ENCODE measurements at regions not wholly inside any gene's neighbourhood (a gene's known extent, or its start where the extent isn't known, plus 50 kb on each side); places are given as distances from the start of the nearest gene placed in this dataset.

DNA sequence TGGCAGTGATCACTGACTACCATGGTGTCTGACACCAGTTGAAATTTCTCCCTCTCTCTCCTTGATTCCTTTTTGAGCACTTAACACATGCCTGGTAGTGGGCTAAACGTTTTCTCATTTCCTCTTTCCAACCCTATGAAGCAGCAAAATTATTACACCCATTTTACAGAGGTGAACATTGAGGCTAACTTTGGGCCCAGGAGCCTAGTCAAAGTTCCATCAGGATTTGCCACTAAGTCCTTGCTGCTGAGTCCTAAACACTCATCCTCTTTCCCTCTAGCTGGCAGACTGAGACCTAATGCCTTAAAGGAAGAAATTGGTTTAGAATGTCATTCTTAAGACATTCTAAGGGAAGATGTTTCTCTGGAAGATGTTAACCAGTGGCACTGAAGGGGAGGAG lies 74.7 kb upstream of the IRX3 start:
- DNase-seq (ENCODE audit: low read depth), result no peak
- TF ChIP-seq, protein P1, sequence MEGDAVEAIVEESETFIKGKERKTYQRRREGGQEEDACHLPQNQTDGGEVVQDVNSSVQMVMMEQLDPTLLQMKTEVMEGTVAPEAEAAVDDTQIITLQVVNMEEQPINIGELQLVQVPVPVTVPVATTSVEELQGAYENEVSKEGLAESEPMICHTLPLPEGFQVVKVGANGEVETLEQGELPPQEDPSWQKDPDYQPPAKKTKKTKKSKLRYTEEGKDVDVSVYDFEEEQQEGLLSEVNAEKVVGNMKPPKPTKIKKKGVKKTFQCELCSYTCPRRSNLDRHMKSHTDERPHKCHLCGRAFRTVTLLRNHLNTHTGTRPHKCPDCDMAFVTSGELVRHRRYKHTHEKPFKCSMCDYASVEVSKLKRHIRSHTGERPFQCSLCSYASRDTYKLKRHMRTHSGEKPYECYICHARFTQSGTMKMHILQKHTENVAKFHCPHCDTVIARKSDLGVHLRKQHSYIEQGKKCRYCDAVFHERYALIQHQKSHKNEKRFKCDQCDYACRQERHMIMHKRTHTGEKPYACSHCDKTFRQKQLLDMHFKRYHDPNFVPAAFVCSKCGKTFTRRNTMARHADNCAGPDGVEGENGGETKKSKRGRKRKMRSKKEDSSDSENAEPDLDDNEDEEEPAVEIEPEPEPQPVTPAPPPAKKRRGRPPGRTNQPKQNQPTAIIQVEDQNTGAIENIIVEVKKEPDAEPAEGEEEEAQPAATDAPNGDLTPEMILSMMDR (IDR thresholded peaks at IDR 0.05; ENCODE audit: insufficient read depth, low read depth, low read length, missing control alignments), result no peak
- no peak overlapping the region for H3K4me3 ChIP-seq (ENCODE audit: low read depth, low read length)

- DNase-seq (ENCODE audit: low read depth), result no peak
- no peak overlapping the region for H3K4me3 ChIP-seq (ENCODE audit: low read depth, low read length)
- TF ChIP-seq, protein P1 (IDR thresholded peaks at IDR 0.05; ENCODE audit: insufficient read depth, low read depth, low read length, missing control alignments), result no peak
Observed at GRCh38 chr16:54360681-54361080, 74.1 kb upstream of the IRX3 start.

GRCh38 chr16:54359555-54359954 lies 73.0 kb upstream of the IRX3 start:
- H3K4me3 ChIP-seq (ENCODE audit: low read depth, low read length), result no peak overlapping the region
- DNase-seq (ENCODE audit: low read depth), result no peak
- TF ChIP-seq, protein P1 (IDR thresholded peaks at IDR 0.05; ENCODE audit: insufficient read depth, low read depth, low read length, missing control alignments), result no peak

DNA sequence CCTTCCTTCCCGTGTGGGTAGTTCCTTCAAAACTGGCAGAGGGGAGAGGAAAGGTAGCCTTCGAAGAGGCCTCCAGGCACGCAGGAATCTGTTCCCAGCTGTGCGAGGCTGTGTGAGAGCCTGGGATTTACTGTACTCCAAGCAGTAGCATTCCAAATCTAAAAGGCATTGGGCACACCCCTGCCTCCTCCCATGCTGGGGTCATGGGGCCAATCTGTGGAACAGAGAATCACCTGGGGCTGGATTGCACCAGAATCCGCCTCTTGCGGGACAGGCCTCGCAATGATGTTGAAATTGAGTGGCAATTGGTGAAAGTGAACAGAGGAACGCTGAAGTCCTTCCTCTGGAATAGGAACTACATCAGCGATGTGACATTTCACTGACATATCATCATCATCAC lies 72.5 kb upstream of the IRX3 start:
- TF ChIP-seq, protein P1 (IDR thresholded peaks at IDR 0.05; ENCODE audit: insufficient read depth, low read depth, low read length, missing control alignments), result no peak

GRCh38 chr16:54356391-54356790 lies 69.8 kb upstream of the IRX3 start:
- H3K4me3 ChIP-seq (ENCODE audit: low read depth, low read length), result no peak overlapping the region
- TF ChIP-seq, protein P1 (IDR thresholded peaks at IDR 0.05; ENCODE audit: insufficient read depth, low read depth, low read length, missing control alignments), result no peak
- no peak for DNase-seq (ENCODE audit: low read depth)

More for the DNA sequence above, 72.5 kb upstream of the IRX3 start:
- H3K4me3 ChIP-seq (ENCODE audit: low read depth, low read length), result no peak overlapping the region
- DNase-seq (ENCODE audit: low read depth), result no peak

GRCh38 chr16:54355251-54355650 lies 68.7 kb upstream of the IRX3 start:
- TF ChIP-seq, protein P1 (IDR thresholded peaks at IDR 0.05; ENCODE audit: insufficient read depth, low read depth, low read length, missing control alignments), result no peak
- DNase-seq (ENCODE audit: low read depth), result no peak
- no peak overlapping the region for H3K4me3 ChIP-seq (ENCODE audit: low read depth, low read length)

- TF ChIP-seq, protein P1 (IDR thresholded peaks at IDR 0.05; ENCODE audit: insufficient read depth, low read depth, low read length, missing control alignments), result no peak
- DNase-seq (ENCODE audit: low read depth), result no peak
- H3K4me3 ChIP-seq (ENCODE audit: low read depth, low read length), result no peak overlapping the region
Observed at GRCh38 chr16:54353097-54353496, 66.5 kb upstream of the IRX3 start.
